ENCODE measurements at regions not wholly inside any gene's neighbourhood (a gene's known extent, or its start where the extent isn't known, plus 50 kb on each side); places are given as distances from the start of the nearest gene placed in this dataset.

- TF ChIP-seq CTCF (conservative IDR thresholded peaks at IDR 0.05 in 1 of 2, IDR thresholded peaks at IDR 0.05 in 1 of 2; ENCODE audit: extremely low read depth in 1 of 2, insufficient read depth in 1 of 2, low read depth in 1 of 2, low read length in 2 of 2), result no peak
- TF ChIP-seq EZH2 (IDR thresholded peaks at IDR 0.05; ENCODE audit: borderline replicate concordance, low read length), result no peak
Measured at GRCh38 chr4:137722910-137723309, 190.6 kb upstream of the PCDH18 start.
